ENCODE measurements at regions not wholly inside any gene's neighbourhood (a gene's known extent, or its start where the extent isn't known, plus 50 kb on each side); places are given as distances from the start of the nearest gene placed in this dataset.

DNA sequence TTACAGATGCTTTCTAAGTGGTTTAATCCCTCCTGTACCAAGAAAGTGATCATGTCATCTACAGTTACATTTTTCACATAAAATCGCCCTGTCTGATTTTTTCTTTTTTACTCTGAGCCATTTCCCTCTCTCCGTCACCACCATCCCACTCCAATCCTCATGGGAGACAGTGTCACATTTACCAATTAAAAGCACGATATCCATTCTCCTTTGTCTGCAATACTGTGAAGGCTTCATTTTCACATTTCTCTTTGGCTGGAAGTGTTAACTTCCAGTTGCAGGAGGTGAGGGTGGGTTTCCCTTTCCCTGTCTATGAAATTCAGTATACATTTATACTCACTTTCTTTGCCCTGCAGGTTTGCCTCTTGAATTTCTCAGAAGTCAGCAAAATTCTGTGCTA, 372.7 kb upstream of the CNR1 start:
- Histone ChIP-seq H2AFZ (ENCODE audit: low read length) (no peak overlapping the region), H3K79me2 (ENCODE audit: insufficient read depth, low read length) (no peaks in the 10 kb centered on the region), H3K4me1 (ENCODE audit: insufficient read depth, low read length) (no peaks in the 10 kb centered on the region), H3K36me3 (replicated peaks in 1 of 2; ENCODE audit: control insufficient read depth in 1 of 2, insufficient read depth in 2 of 2, low read length in 2 of 2) (no peaks in the 10 kb centered on the region), H3K9ac (ENCODE audit: insufficient read depth, low read depth, low read length) (no peak overlapping the region), H4K20me1 (ENCODE audit: insufficient read depth, low read length) (no peaks in the 10 kb centered on the region; the same call in 1 of the 2 replicates), H3K27ac (ENCODE audit: extremely low read length, insufficient read depth, low read length) (no peak overlapping the region), H3K4me3 (replicated peaks in 1 of 3; ENCODE audit: insufficient read depth in 1 of 3, low read depth in 2 of 3, low read length in 3 of 3) (no peak overlapping the region), H3K27me3 (ENCODE audit: control insufficient read depth in 1 of 2, insufficient read depth in 2 of 2, low read length in 2 of 2) (no peaks in the 10 kb centered on the region), H3K9me3 (ENCODE audit: low read length) (no peaks in the 10 kb centered on the region), H3K4me2 (ENCODE audit: low read depth, low read length) (no peak overlapping the region)
- ChIA-PET CTCF (ENCODE audit: low intra/inter-chr PET ratio, low total read pairs) (no interaction called here), POLR2A (no interaction called here)
- no peak for TF ChIP-seq ATM (IDR thresholded peaks at IDR 0.05; ENCODE audit: borderline replicate concordance)
- no peak for TF ChIP-seq ZNF431 (CRISPR knock-in tag; IDR thresholded peaks at IDR 0.05; ENCODE audit: borderline replicate concordance, low read depth)
- ATAC-seq (no peak), FAIRE-seq (no peak), DNase-seq (ENCODE audit: low spot score) (no peak)
- 23% methylated on average over 3 of the region's 3 CpGs for WGBS (ENCODE audit: low lambda C conversion rate)
- intact Hi-C loops (cut with micrococcal nuclease; ENCODE audit: unreplicated experiment) (no loop called here), in situ Hi-C loops (cut with HindIII; ENCODE audit: extremely low pct_ligation_motif_present, low pct_unique_long_range_greater_than_20kb) (no loop called here)
- BruUV-seq (replicated peaks), result no TSS peak

DNA sequence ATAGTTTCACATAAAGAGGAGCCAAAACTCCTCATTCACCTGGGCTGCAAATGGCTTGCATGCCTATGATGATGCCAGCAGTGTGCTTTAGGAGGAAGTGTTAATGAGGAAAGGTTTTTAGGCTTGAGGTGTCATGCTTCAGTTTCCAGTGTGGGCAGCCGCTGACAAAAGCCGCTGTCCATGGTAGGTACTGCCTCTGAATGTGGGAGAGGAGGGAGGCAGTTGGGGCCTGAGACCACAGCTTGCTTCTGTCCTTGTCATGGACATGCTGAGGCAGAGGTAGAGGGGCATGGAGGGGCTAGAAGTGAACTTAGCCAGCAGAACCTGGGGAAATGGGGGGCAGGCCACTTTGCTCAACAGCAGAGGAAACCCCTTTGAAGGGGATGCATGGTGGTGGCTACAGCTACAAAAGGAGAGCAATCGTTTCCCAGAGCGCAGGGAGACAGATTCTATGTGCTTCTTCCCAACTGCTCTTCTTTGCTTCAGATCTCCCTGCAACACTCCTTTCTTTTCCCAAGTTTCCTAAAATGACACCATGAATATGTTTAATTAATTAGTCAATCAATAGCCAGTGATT, 372.1 kb upstream of the CNR1 start:
- POLR2A ChIA-PET, result no interaction called here
- Histone ChIP-seq H3K79me2 (ENCODE audit: insufficient read depth, low read length) (no peaks in the 10 kb centered on the region), H2AFZ (ENCODE audit: low read length) (no peak overlapping the region), H3K4me1 (ENCODE audit: insufficient read depth, low read length) (no peaks in the 10 kb centered on the region), H4K20me1 (ENCODE audit: insufficient read depth, low read length) (no peaks in the 10 kb centered on the region; the same call in 1 of the 2 replicates), H3K9ac (ENCODE audit: insufficient read depth, low read depth, low read length) (no peak overlapping the region), H3K27me3 (ENCODE audit: control insufficient read depth in 1 of 2, insufficient read depth in 2 of 2, low read length in 2 of 2) (no peaks in the 10 kb centered on the region), H3K9me3 (ENCODE audit: low read length) (no peaks in the 10 kb centered on the region), H3K4me3 (replicated peaks in 1 of 3; ENCODE audit: insufficient read depth in 1 of 3, low read depth in 2 of 3, low read length in 3 of 3) (no peak overlapping the region), H3K27ac (ENCODE audit: extremely low read length, insufficient read depth, low read length) (no peak overlapping the region), H3K36me3 (replicated peaks in 1 of 2; ENCODE audit: control insufficient read depth in 1 of 2, insufficient read depth in 2 of 2, low read length in 2 of 2) (no peaks in the 10 kb centered on the region), H3K4me2 (ENCODE audit: low read depth, low read length) (no peak overlapping the region)
- in situ Hi-C loops (cut with HindIII; ENCODE audit: extremely low pct_ligation_motif_present, low pct_unique_long_range_greater_than_20kb), result no loop called here
- CTCF ChIA-PET (ENCODE audit: low intra/inter-chr PET ratio, low total read pairs), result no interaction called here
- FAIRE-seq, result no peak
- intact Hi-C loops (cut with micrococcal nuclease; ENCODE audit: unreplicated experiment), result no loop called here
- no TSS peak for BruUV-seq (replicated peaks)
- ATAC-seq, result peak; percentile 52; the same call in 2 of the 3 replicates
- no peak for DNase-seq (ENCODE audit: low spot score)
- whole genome bisulfite sequencing (ENCODE audit: low lambda C conversion rate), result 62% methylated on average over 4 of the region's 4 CpGs
- TF ChIP-seq NFATC3 (CRISPR knock-in tag; IDR thresholded peaks at IDR 0.05) (no peak), ZNF441 (CRISPR knock-in tag; IDR thresholded peaks at IDR 0.05; ENCODE audit: borderline replicate concordance) (no peak), RFXANK (CRISPR knock-in tag; IDR thresholded peaks at IDR 0.05) (no peak), SALL1 (CRISPR knock-in tag; IDR thresholded peaks at IDR 0.05) (0 out of 2 replicates have a peak, but pooled peaks have one; percentile 24), KMT2A (CRISPR knock-in tag; IDR thresholded peaks at IDR 0.05) (no peak), NFKBIZ (CRISPR knock-in tag; IDR thresholded peaks at IDR 0.05) (no peak), TP53 (CRISPR knock-in tag; conservative IDR thresholded peaks at IDR 0.05) (no peak), PCBP2 (optimal IDR thresholded peaks at IDR 0.05; ENCODE audit: low read depth, low read length, poor library complexity, severe bottlenecking) (no peak), WIZ (CRISPR knock-in tag; IDR thresholded peaks at IDR 0.05) (peak; percentile 71; the same call in 1 of the 2 replicates), ZNF468 (CRISPR knock-in tag; IDR thresholded peaks at IDR 0.05) (no peak)
- TF ChIP-seq, protein P1, sequence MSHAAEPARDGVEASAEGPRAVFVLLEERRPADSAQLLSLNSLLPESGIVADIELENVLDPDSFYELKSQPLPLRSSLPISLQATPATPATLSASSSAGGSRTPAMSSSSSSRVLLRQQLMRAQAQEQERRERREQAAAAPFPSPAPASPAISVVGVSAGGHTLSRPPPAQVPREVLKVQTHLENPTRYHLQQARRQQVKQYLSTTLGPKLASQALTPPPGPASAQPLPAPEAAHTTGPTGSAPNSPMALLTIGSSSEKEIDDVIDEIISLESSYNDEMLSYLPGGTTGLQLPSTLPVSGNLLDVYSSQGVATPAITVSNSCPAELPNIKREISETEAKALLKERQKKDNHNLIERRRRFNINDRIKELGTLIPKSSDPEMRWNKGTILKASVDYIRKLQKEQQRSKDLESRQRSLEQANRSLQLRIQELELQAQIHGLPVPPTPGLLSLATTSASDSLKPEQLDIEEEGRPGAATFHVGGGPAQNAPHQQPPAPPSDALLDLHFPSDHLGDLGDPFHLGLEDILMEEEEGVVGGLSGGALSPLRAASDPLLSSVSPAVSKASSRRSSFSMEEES (CRISPR knock-in tag; IDR thresholded peaks at IDR 0.05), result no peak
- TF ChIP-seq, protein P2, sequence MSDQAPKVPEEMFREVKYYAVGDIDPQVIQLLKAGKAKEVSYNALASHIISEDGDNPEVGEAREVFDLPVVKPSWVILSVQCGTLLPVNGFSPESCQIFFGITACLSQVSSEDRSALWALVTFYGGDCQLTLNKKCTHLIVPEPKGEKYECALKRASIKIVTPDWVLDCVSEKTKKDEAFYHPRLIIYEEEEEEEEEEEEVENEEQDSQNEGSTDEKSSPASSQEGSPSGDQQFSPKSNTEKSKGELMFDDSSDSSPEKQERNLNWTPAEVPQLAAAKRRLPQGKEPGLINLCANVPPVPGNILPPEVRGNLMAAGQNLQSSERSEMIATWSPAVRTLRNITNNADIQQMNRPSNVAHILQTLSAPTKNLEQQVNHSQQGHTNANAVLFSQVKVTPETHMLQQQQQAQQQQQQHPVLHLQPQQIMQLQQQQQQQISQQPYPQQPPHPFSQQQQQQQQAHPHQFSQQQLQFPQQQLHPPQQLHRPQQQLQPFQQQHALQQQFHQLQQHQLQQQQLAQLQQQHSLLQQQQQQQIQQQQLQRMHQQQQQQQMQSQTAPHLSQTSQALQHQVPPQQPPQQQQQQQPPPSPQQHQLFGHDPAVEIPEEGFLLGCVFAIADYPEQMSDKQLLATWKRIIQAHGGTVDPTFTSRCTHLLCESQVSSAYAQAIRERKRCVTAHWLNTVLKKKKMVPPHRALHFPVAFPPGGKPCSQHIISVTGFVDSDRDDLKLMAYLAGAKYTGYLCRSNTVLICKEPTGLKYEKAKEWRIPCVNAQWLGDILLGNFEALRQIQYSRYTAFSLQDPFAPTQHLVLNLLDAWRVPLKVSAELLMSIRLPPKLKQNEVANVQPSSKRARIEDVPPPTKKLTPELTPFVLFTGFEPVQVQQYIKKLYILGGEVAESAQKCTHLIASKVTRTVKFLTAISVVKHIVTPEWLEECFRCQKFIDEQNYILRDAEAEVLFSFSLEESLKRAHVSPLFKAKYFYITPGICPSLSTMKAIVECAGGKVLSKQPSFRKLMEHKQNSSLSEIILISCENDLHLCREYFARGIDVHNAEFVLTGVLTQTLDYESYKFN (CRISPR knock-in tag; conservative IDR thresholded peaks at IDR 0.05), result no peak
